K562 (cell line): ENCODE measurements at regions not wholly inside any gene's neighbourhood (a gene's known extent, or its start where the extent isn't known, plus 50 kb on each side); places are given as distances from the start of the nearest gene placed in this dataset.

ENCODE experiments used
- FOS ChIP-seq: IDR thresholded peaks from 3 replicates; pipeline ENCODE4 v1.6.1; 2011; ENCODE audit not compliant: insufficient read length; ENCODE audit errors: extremely low read depth
- MTA3 ChIP-seq: fragments of 450-650 bp; formaldehyde crosslinking; IDR thresholded peaks from 2 replicates; pipeline ENCODE4 v1.6.1; 2017; ENCODE audit warnings: mild to moderate bottlenecking, borderline replicate concordance
- MXI1 ChIP-seq: IDR thresholded peaks from 2 replicates; pipeline ENCODE4 v1.6.1; 2011; ENCODE audit warnings: low read depth, mild to moderate bottlenecking, improper control_type of control experiment, low read length
- NRF1 ChIP-seq, 2 experiments: fragments of 450-650 bp; IDR thresholded peaks in 1 of 2; conservative IDR thresholded peaks in 1 of 2; 2 replicates each; pipeline ENCODE4 v1.6.1; 2014; ENCODE audit warnings: mild to moderate bottlenecking in 2 of 2
- POLR2A ChIP-seq: fragments of 450-650 bp; conservative IDR thresholded peaks from 2 replicates; pipeline ENCODE4 v1.6.1; 2016
- RAD21 ChIP-seq, 2 experiments: fragments of 250-450 bp in 1 of 2; fragments of 450-650 bp in 1 of 2; sonication (Bioruptor Pico) in 1 of 2; formaldehyde crosslinking in 1 of 2; IDR thresholded peaks in 1 of 2; conservative IDR thresholded peaks in 1 of 2; 2 replicates each; pipeline versions ENCODE4 v1.4.0 to v1.8.0; 2020 to 2022; ENCODE audit warnings: mild to moderate bottlenecking in 2 of 2, moderate library complexity in 1 of 2
- RFX5 ChIP-seq: IDR thresholded peaks from 2 replicates; pipeline ENCODE4 v1.6.1; 2011; ENCODE audit warnings: low read depth, mild to moderate bottlenecking, improper control_type of control experiment, low read length
- ZNF174 ChIP-seq: fragments of 250-450 bp; sonication (Bioruptor Pico); IDR thresholded peaks from 2 replicates; pipeline ENCODE4 v1.4.0; 2020; ENCODE audit warnings: mild to moderate bottlenecking
- ZNF197 ChIP-seq: fragments of 200-800 bp; sonication (Bioruptor generic); IDR thresholded peaks from 2 replicates; pipeline ENCODE4 v1.6.1; 2016; ENCODE audit warnings: low read depth, missing genetic modification characterization, missing compliant biosample characterization
- ZNF263 ChIP-seq: sonication (generic); formaldehyde crosslinking; IDR thresholded peaks from 2 replicates; pipeline ENCODE4 v1.8.0; 2022; ENCODE audit warnings: mild to moderate bottlenecking, missing genetic modification reagents, borderline replicate concordance
- TF ChIP-seq, protein P1 (sequence below), 3 experiments: IDR thresholded peaks in 2 of 3; conservative IDR thresholded peaks in 1 of 3; 2 replicates each; pipeline ENCODE4 v1.5.1; 2011 to 2012; ENCODE audit warnings: low read length in 3 of 3, mild to moderate bottlenecking in 3 of 3, control low read depth in 2 of 3, improper control_type of control experiment in 1 of 3, inconsistent platforms in 1 of 3, low read depth in 1 of 3, mixed read lengths in 1 of 3, moderate library complexity in 1 of 3; ENCODE audit not compliant: insufficient read depth in 2 of 3
- TF ChIP-seq, protein P2 (sequence below), 2 experiments: fragments of 450-650 bp in 1 of 2; sonication (generic) in 1 of 2; formaldehyde crosslinking; conservative IDR thresholded peaks; 2 replicates each; pipeline versions ENCODE4 v1.4.0 to v1.8.1; 2020 to 2022; ENCODE audit warnings: mild to moderate bottlenecking in 1 of 2, missing genetic modification reagents in 1 of 2

DNA sequence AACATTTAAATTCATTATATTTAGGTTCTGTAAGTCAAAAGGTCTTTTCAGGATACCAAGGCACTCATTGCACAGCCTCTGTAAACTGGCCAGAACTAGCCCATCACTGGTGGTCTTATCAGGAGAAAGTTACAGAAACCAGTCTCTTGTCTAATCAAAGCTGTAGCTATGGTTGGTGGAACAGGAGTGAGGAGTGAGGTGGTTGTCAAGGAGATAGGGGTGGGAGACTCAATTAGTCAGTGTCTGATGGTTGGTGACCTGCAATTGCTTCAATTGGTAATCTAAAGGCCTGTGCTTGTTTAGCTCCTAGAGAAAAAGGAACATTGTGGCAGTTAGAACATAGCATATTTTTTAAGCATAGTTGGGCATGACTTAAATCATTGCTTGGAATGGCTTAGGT is 458.6 kb upstream of the CDH2 start:
- TF ChIP-seq, protein P1, sequence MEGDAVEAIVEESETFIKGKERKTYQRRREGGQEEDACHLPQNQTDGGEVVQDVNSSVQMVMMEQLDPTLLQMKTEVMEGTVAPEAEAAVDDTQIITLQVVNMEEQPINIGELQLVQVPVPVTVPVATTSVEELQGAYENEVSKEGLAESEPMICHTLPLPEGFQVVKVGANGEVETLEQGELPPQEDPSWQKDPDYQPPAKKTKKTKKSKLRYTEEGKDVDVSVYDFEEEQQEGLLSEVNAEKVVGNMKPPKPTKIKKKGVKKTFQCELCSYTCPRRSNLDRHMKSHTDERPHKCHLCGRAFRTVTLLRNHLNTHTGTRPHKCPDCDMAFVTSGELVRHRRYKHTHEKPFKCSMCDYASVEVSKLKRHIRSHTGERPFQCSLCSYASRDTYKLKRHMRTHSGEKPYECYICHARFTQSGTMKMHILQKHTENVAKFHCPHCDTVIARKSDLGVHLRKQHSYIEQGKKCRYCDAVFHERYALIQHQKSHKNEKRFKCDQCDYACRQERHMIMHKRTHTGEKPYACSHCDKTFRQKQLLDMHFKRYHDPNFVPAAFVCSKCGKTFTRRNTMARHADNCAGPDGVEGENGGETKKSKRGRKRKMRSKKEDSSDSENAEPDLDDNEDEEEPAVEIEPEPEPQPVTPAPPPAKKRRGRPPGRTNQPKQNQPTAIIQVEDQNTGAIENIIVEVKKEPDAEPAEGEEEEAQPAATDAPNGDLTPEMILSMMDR (IDR thresholded peaks at IDR 0.05 in 2 of 3, conservative IDR thresholded peaks at IDR 0.05 in 1 of 3; ENCODE audit: insufficient read depth in 2 of 3, low read depth in 1 of 3, low read length in 3 of 3), result no peak
- TF ChIP-seq MXI1, result no peak
- no peak for TF ChIP-seq RAD21 (CRISPR knock-in tag; conservative IDR thresholded peaks at IDR 0.05 in 1 of 2, IDR thresholded peaks at IDR 0.05 in 1 of 2)
- no peak for TF ChIP-seq ZNF174 (CRISPR knock-in tag)
- TF ChIP-seq RFX5, result no peak
- no peak for TF ChIP-seq NRF1 (conservative IDR thresholded peaks at IDR 0.05 in 1 of 2, IDR thresholded peaks at IDR 0.05 in 1 of 2)
- TF ChIP-seq MTA3, result no peak
- TF ChIP-seq, protein P2, sequence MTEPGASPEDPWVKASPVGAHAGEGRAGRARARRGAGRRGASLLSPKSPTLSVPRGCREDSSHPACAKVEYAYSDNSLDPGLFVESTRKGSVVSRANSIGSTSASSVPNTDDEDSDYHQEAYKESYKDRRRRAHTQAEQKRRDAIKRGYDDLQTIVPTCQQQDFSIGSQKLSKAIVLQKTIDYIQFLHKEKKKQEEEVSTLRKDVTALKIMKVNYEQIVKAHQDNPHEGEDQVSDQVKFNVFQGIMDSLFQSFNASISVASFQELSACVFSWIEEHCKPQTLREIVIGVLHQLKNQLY (CRISPR knock-in tag; conservative IDR thresholded peaks at IDR 0.05), result no peak
- no peak for TF ChIP-seq ZNF263 (CRISPR knock-in tag)
- TF ChIP-seq ZNF197 (CRISPR knock-in tag), result no peak
- TF ChIP-seq FOS, result no peak
- no peak for TF ChIP-seq POLR2A
